ENCODE measurements at regions not wholly inside any gene's neighbourhood (a gene's known extent, or its start where the extent isn't known, plus 50 kb on each side); places are given as distances from the start of the nearest gene placed in this dataset.

GRCh38 chr2:174667250-174667860 lies 69.8 kb upstream of the WIPF1 start:
- no peak for DNase-seq

- no peak for DNase-seq
Measured at GRCh38 chr2:174666845-174667244, 69.2 kb upstream of the WIPF1 start.

- no peak for DNase-seq
Measured at GRCh38 chr2:174666312-174666711, 68.7 kb upstream of the WIPF1 start.

- no peak for DNase-seq
Measured at GRCh38 chr2:174664084-174664759, 66.6 kb upstream of the WIPF1 start.

- no peak for DNase-seq
Measured at GRCh38 chr2:174663550-174663949, 65.9 kb upstream of the WIPF1 start.

GRCh38 chr2:174662859-174663258 lies 65.3 kb upstream of the WIPF1 start:
- DNase-seq = no peak

GRCh38 chr2:174662459-174662858 lies 64.9 kb upstream of the WIPF1 start:
- no peak for DNase-seq

GRCh38 chr2:174660984-174661675 lies 63.5 kb upstream of the WIPF1 start:
- DNase-seq = no peak

GRCh38 chr2:174659069-174659900 lies 61.7 kb upstream of the WIPF1 start:
- no peak for DNase-seq

GRCh38 chr2:174656676-174657176 lies 59.1 kb upstream of the WIPF1 start:
- DNase-seq = no peak

- DNase-seq = no peak
Measured at GRCh38 chr2:174656035-174656434, 58.4 kb upstream of the WIPF1 start.

- DNase-seq = no peak
Measured at GRCh38 chr2:174654419-174654941, 56.9 kb upstream of the WIPF1 start.

- DNase-seq = no peak
Measured at GRCh38 chr2:174648896-174649295, 51.3 kb upstream of the WIPF1 start.
